ENCODE measurements at regions not wholly inside any gene's neighbourhood (a gene's known extent, or its start where the extent isn't known, plus 50 kb on each side); places are given as distances from the start of the nearest gene placed in this dataset.

GRCh38 chr10:130863044-130863443 is 448.5 kb downstream of the TCERG1L start (continued):
- TF ChIP-seq ZNF114 (CRISPR knock-in tag; IDR thresholded peaks at IDR 0.05) (no peak), EZH2 (IDR thresholded peaks at IDR 0.05; ENCODE audit: low read depth, unreplicated experiment) (no peak), CTCF (conservative IDR thresholded peaks at IDR 0.05; ENCODE audit: low read depth in 2 of 2) (no peak), CREB1 (CRISPR knock-in tag; IDR thresholded peaks at IDR 0.05; ENCODE audit: low read depth) (no peak)

- H3K27ac Mint-ChIP-seq: no peak overlapping the region
- Histone ChIP-seq H4K20me1 (replicated peaks; ENCODE audit: insufficient read depth) (no peaks in the 10 kb centered on the region), H3K36me3 (ENCODE audit: insufficient read depth) (no peaks in the 10 kb centered on the region), H3K27ac (ENCODE audit: low read depth) (no peak overlapping the region), H3K4me1 (ENCODE audit: insufficient read depth) (no peaks in the 10 kb centered on the region), H3K4me2 (no peak overlapping the region), H3K79me2 (replicated peaks; ENCODE audit: insufficient read depth) (no peaks in the 10 kb centered on the region), H3F3A (replicated peaks; ENCODE audit: low read depth) (no peaks in the 10 kb centered on the region), H3K4me3 (no peak overlapping the region), H3K9me2 (ENCODE audit: insufficient read depth) (no peaks in the 10 kb centered on the region), H2AFZ (no peak overlapping the region), H3K27me3 (ENCODE audit: insufficient read depth) (no peaks in the 10 kb centered on the region)
- DNase-seq (ENCODE audit: low spot score) (no peak), ATAC-seq (no peak)
- no peaks in the 10 kb centered on the region for H3K4me1 Mint-ChIP-seq
- H3K36me3 Mint-ChIP-seq (ENCODE audit: low read depth): peaks cover 7% of the 10 kb centered on the region; the same call in 1 of the 3 replicates
- no peak for TF ChIP-seq EZH2phosphoT487 (IDR thresholded peaks at IDR 0.05; ENCODE audit: unreplicated experiment)
- TF ChIP-seq POLR2AphosphoS5 (IDR thresholded peaks at IDR 0.05; ENCODE audit: low read depth): no peak
- TF ChIP-seq STAT1 (IDR thresholded peaks at IDR 0.05; ENCODE audit: unreplicated experiment): no peak
- TF ChIP-seq ZNF331 (CRISPR knock-in tag; IDR thresholded peaks at IDR 0.05; ENCODE audit: low read depth): no peak
- no peak for TF ChIP-seq ETS1 (IDR thresholded peaks at IDR 0.05)
- TF ChIP-seq EZH2 (IDR thresholded peaks at IDR 0.05; ENCODE audit: low read depth, unreplicated experiment): no peak
- TF ChIP-seq, protein P1, sequence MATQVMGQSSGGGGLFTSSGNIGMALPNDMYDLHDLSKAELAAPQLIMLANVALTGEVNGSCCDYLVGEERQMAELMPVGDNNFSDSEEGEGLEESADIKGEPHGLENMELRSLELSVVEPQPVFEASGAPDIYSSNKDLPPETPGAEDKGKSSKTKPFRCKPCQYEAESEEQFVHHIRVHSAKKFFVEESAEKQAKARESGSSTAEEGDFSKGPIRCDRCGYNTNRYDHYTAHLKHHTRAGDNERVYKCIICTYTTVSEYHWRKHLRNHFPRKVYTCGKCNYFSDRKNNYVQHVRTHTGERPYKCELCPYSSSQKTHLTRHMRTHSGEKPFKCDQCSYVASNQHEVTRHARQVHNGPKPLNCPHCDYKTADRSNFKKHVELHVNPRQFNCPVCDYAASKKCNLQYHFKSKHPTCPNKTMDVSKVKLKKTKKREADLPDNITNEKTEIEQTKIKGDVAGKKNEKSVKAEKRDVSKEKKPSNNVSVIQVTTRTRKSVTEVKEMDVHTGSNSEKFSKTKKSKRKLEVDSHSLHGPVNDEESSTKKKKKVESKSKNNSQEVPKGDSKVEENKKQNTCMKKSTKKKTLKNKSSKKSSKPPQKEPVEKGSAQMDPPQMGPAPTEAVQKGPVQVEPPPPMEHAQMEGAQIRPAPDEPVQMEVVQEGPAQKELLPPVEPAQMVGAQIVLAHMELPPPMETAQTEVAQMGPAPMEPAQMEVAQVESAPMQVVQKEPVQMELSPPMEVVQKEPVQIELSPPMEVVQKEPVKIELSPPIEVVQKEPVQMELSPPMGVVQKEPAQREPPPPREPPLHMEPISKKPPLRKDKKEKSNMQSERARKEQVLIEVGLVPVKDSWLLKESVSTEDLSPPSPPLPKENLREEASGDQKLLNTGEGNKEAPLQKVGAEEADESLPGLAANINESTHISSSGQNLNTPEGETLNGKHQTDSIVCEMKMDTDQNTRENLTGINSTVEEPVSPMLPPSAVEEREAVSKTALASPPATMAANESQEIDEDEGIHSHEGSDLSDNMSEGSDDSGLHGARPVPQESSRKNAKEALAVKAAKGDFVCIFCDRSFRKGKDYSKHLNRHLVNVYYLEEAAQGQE (IDR thresholded peaks at IDR 0.05; ENCODE audit: unreplicated experiment): no peak
- TF ChIP-seq CTCF (conservative IDR thresholded peaks at IDR 0.05; ENCODE audit: low read depth in 2 of 2): no peak
- TF ChIP-seq CREB1 (CRISPR knock-in tag; IDR thresholded peaks at IDR 0.05; ENCODE audit: low read depth): no peak
- no peak for TF ChIP-seq NANOG (IDR thresholded peaks at IDR 0.05; ENCODE audit: borderline replicate concordance)
- H3K27me3 Mint-ChIP-seq (ENCODE audit: insufficient read depth, low read depth, poor library complexity): peaks cover 4% of the 10 kb centered on the region
- no peak overlapping the region for H3K4me3 Mint-ChIP-seq
- peaks cover 88% of the 10 kb centered on the region for H3K9me3 Mint-ChIP-seq
Measured at GRCh38 chr10:130864961-130865818, 446.3 kb downstream of the TCERG1L start.

Measured in GM23338 (cell line).